Uterus (tissue), 2 donors: ENCODE measurements at regions not wholly inside any gene's neighbourhood (a gene's known extent, or its start where the extent isn't known, plus 50 kb on each side); places are given as distances from the start of the nearest gene placed in this dataset.

Experiments
- POLR2A ChIP-seq, 2 donors: fragments of 450-650 bp; IDR thresholded peaks; one replicate each; pipeline ENCODE4 v1.6.1; 2016; ENCODE audit warnings: antibody characterized with exemption in 2 of 2, mild to moderate bottlenecking in 1 of 2, moderate library complexity in 1 of 2
- TF ChIP-seq, protein P1 (sequence below), 4 experiments: fragments of 200-600 bp in 2 of 4; fragments of 450-650 bp in 2 of 4; sonication (generic) in 2 of 4; IDR thresholded peaks; one replicate each; pipeline ENCODE4 v1.5.1; 2016 to 2019; ENCODE audit warnings: antibody characterized with exemption in 4 of 4, mild to moderate bottlenecking in 2 of 4, moderate library complexity in 1 of 4

DNA sequence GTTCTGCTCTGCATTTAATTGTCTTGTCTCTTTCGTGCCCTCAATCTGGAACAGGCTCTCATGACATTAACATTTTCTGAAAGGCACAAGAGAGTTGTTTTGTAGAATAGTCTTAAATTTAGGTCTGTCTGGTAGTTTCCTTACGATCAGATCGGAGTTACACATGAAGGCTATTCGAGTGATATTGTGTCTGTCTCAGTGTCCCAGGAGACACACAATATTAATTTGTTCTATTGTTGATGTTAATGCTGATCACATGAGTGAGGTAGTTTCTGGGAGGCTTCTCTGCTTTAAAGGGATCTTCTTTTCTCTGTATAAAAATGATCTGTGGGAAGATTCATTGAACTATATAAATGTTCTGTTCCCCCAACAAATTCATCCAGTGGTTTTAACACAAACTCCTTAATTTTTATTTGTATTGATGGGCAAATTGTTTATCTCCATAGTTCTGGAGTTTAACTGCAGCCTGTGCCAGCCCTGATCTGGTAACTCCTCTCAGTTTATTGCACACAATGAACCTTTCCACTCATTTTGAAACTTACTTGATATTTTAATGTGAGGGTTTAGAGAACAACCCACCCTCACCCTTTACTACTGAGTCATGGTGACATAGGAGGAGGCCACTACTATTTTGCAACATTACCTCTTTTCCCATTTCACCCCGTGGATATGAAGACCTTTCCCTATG, 223.0 kb downstream of the CBLN4 start:
- TF ChIP-seq, protein P1, sequence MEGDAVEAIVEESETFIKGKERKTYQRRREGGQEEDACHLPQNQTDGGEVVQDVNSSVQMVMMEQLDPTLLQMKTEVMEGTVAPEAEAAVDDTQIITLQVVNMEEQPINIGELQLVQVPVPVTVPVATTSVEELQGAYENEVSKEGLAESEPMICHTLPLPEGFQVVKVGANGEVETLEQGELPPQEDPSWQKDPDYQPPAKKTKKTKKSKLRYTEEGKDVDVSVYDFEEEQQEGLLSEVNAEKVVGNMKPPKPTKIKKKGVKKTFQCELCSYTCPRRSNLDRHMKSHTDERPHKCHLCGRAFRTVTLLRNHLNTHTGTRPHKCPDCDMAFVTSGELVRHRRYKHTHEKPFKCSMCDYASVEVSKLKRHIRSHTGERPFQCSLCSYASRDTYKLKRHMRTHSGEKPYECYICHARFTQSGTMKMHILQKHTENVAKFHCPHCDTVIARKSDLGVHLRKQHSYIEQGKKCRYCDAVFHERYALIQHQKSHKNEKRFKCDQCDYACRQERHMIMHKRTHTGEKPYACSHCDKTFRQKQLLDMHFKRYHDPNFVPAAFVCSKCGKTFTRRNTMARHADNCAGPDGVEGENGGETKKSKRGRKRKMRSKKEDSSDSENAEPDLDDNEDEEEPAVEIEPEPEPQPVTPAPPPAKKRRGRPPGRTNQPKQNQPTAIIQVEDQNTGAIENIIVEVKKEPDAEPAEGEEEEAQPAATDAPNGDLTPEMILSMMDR (IDR thresholded peaks at IDR 0.05), result no peak
- no peak for TF ChIP-seq POLR2A (IDR thresholded peaks at IDR 0.05)
